ENCODE measurements at regions not wholly inside any gene's neighbourhood (a gene's known extent, or its start where the extent isn't known, plus 50 kb on each side); places are given as distances from the start of the nearest gene placed in this dataset.

GRCh38 chr16:51699686-51700396 lies 548.8 kb upstream of the SALL1 start:
- H3K4me3 ChIP-seq (ENCODE audit: insufficient read depth, low read depth, low read length, poor library complexity, severe bottlenecking), result no peak overlapping the region
- no peak overlapping the region for H3K27ac ChIP-seq (ENCODE audit: insufficient read depth, low read length, poor library complexity, severe bottlenecking)
- no peaks in the 10 kb centered on the region for H3K36me3 ChIP-seq (ENCODE audit: control insufficient read depth, insufficient read depth, low read length)
- H3K27me3 ChIP-seq (replicated peaks; ENCODE audit: control insufficient read depth, insufficient read depth, low read length, poor library complexity, severe bottlenecking), result no peaks in the 10 kb centered on the region
- no peaks in the 10 kb centered on the region for H3K4me1 ChIP-seq (ENCODE audit: control insufficient read depth, insufficient read depth, low read length, poor library complexity, severe bottlenecking)
- no peaks in the 10 kb centered on the region for H3K9me3 ChIP-seq (ENCODE audit: control insufficient read depth, low read length)
- no peak for DNase-seq

DNA sequence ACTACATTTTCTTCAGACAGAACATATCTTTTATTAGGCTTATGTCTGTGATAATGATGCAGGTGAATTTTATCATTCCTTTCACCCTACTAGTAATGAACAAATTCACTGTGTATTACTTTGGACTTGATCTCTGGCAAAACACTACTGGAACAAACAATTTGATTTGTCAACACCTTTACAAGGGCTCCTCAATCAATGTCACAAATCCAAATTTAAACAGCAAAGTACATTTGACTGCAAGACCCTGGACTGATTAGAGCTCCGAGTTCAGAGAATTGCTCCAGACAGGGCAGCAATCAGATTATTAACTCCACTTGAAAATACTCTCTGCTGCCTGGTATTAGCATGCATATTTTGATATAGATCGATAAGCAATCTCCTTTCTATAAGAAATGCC lies 547.6 kb upstream of the SALL1 start:
- Histone ChIP-seq H3K36me3 (ENCODE audit: control insufficient read depth, insufficient read depth, low read length) (no peaks in the 10 kb centered on the region), H3K27me3 (replicated peaks; ENCODE audit: control insufficient read depth, insufficient read depth, low read length, poor library complexity, severe bottlenecking) (no peaks in the 10 kb centered on the region), H3K9me3 (ENCODE audit: control insufficient read depth, low read length) (peaks cover 5% of the 10 kb centered on the region), H3K4me1 (ENCODE audit: control insufficient read depth, insufficient read depth, low read length, poor library complexity, severe bottlenecking) (no peaks in the 10 kb centered on the region), H3K27ac (ENCODE audit: insufficient read depth, low read length, poor library complexity, severe bottlenecking) (no peak overlapping the region), H3K4me3 (ENCODE audit: insufficient read depth, low read depth, low read length, poor library complexity, severe bottlenecking) (no peak overlapping the region)
- no peak for DNase-seq

DNA sequence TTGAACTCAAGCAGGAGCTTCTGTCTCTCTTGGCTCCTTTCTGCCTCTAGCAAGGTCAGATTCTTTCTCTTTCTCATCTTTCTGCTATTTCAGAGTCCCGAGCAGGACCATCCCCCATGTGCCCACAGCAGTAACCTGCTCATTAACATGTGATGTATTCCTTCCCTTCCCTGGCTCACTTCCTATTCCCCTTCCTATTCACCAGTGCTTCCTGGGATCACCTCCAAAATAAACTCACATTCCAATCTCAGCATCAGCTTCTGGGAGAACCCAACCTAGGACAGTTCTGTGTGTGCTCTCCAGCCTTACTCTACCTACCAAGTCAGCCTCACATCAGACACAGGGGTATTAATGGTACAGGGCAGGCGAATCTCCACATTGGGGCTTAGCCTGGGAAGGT lies 546.4 kb upstream of the SALL1 start:
- Histone ChIP-seq H3K27me3 (replicated peaks; ENCODE audit: control insufficient read depth, insufficient read depth, low read length, poor library complexity, severe bottlenecking) (no peaks in the 10 kb centered on the region), H3K4me1 (ENCODE audit: control insufficient read depth, insufficient read depth, low read length, poor library complexity, severe bottlenecking) (no peaks in the 10 kb centered on the region), H3K36me3 (ENCODE audit: control insufficient read depth, insufficient read depth, low read length) (no peaks in the 10 kb centered on the region), H3K27ac (ENCODE audit: insufficient read depth, low read length, poor library complexity, severe bottlenecking) (no peak overlapping the region), H3K4me3 (ENCODE audit: insufficient read depth, low read depth, low read length, poor library complexity, severe bottlenecking) (no peak overlapping the region), H3K9me3 (ENCODE audit: control insufficient read depth, low read length) (peaks cover 5% of the 10 kb centered on the region)
- DNase-seq, result no peak

- H3K4me1 ChIP-seq (ENCODE audit: control insufficient read depth, insufficient read depth, low read length, poor library complexity, severe bottlenecking), result no peaks in the 10 kb centered on the region
- H3K27me3 ChIP-seq (replicated peaks; ENCODE audit: control insufficient read depth, insufficient read depth, low read length, poor library complexity, severe bottlenecking), result no peaks in the 10 kb centered on the region
- H3K27ac ChIP-seq (ENCODE audit: insufficient read depth, low read length, poor library complexity, severe bottlenecking), result no peak overlapping the region
- no peak overlapping the region for H3K4me3 ChIP-seq (ENCODE audit: insufficient read depth, low read depth, low read length, poor library complexity, severe bottlenecking)
- no peaks in the 10 kb centered on the region for H3K36me3 ChIP-seq (ENCODE audit: control insufficient read depth, insufficient read depth, low read length)
- no peak for DNase-seq
- H3K9me3 ChIP-seq (ENCODE audit: control insufficient read depth, low read length), result peaks cover 5% of the 10 kb centered on the region
Measured at GRCh38 chr16:51696376-51696775, 545.3 kb upstream of the SALL1 start.

DNA sequence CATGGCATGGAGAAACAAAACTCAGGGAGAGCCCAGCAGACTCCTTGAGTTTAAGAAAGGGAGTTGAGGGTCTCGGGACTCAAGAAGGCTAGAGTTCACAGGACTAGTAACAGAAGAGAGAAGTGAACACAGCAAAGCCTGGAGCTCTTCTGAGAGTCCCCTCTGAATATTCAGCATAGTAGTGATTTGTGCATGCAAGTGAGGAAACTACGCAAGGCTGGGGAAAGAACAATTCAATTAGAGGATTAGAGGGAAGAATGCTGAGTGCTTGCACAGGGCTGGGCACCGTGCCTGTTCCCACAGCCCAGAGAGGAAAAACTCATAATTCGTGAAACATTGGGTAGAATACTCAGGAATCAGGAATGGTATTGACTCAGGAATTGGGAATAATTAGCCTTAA lies 540.0 kb upstream of the SALL1 start:
- peaks cover 5% of the 10 kb centered on the region for H3K9me3 ChIP-seq (ENCODE audit: control insufficient read depth, low read length)
- H3K27ac ChIP-seq (ENCODE audit: insufficient read depth, low read length, poor library complexity, severe bottlenecking), result no peak overlapping the region
- H3K36me3 ChIP-seq (ENCODE audit: control insufficient read depth, insufficient read depth, low read length), result no peaks in the 10 kb centered on the region
- H3K4me1 ChIP-seq (ENCODE audit: control insufficient read depth, insufficient read depth, low read length, poor library complexity, severe bottlenecking), result no peaks in the 10 kb centered on the region
- DNase-seq, result no peak
- H3K4me3 ChIP-seq (ENCODE audit: insufficient read depth, low read depth, low read length, poor library complexity, severe bottlenecking), result no peak overlapping the region
- no peaks in the 10 kb centered on the region for H3K27me3 ChIP-seq (replicated peaks; ENCODE audit: control insufficient read depth, insufficient read depth, low read length, poor library complexity, severe bottlenecking)

DNA sequence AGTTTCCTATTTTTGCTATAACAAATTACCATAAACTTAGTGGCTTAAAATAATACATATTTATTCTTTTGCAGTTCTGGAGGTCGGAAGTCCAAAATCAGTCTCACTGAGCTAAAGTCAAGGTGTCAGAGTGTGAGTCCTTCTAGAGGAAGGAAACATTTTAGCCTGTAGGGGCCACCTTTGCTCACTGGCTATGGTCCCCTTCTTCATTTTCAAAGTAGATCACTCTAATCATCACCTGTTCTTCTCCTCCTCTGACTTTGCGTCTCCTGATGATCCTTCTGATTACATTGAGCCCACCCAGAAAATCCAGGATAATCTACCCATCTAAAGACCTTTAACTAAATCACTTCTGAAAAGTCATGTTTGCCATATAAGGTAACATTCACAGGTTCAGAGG lies 534.4 kb upstream of the SALL1 start:
- Histone ChIP-seq H3K27ac (ENCODE audit: insufficient read depth, low read length, poor library complexity, severe bottlenecking) (no peak overlapping the region), H3K4me1 (ENCODE audit: control insufficient read depth, insufficient read depth, low read length, poor library complexity, severe bottlenecking) (no peaks in the 10 kb centered on the region)
- no peak for DNase-seq

GRCh38 chr16:51683882-51684281 lies 532.8 kb upstream of the SALL1 start:
- H3K27me3 ChIP-seq (replicated peaks; ENCODE audit: control insufficient read depth, insufficient read depth, low read length, poor library complexity, severe bottlenecking), result no peaks in the 10 kb centered on the region
- no peaks in the 10 kb centered on the region for H3K4me1 ChIP-seq (ENCODE audit: control insufficient read depth, insufficient read depth, low read length, poor library complexity, severe bottlenecking)
- no peak overlapping the region for H3K4me3 ChIP-seq (ENCODE audit: insufficient read depth, low read depth, low read length, poor library complexity, severe bottlenecking)
- no peaks in the 10 kb centered on the region for H3K36me3 ChIP-seq (ENCODE audit: control insufficient read depth, insufficient read depth, low read length)
- H3K9me3 ChIP-seq (ENCODE audit: control insufficient read depth, low read length), result no peaks in the 10 kb centered on the region
- no peak for DNase-seq
- H3K27ac ChIP-seq (ENCODE audit: insufficient read depth, low read length, poor library complexity, severe bottlenecking), result no peak overlapping the region

More for the DNA sequence above, 534.4 kb upstream of the SALL1 start:
- Histone ChIP-seq H3K27me3 (replicated peaks; ENCODE audit: control insufficient read depth, insufficient read depth, low read length, poor library complexity, severe bottlenecking) (no peaks in the 10 kb centered on the region), H3K9me3 (ENCODE audit: control insufficient read depth, low read length) (no peaks in the 10 kb centered on the region), H3K36me3 (ENCODE audit: control insufficient read depth, insufficient read depth, low read length) (no peaks in the 10 kb centered on the region), H3K4me3 (ENCODE audit: insufficient read depth, low read depth, low read length, poor library complexity, severe bottlenecking) (no peak overlapping the region)

GRCh38 chr16:51682905-51683304 lies 531.8 kb upstream of the SALL1 start:
- H3K4me1 ChIP-seq (ENCODE audit: control insufficient read depth, insufficient read depth, low read length, poor library complexity, severe bottlenecking), result no peaks in the 10 kb centered on the region
- no peak for DNase-seq
- no peak overlapping the region for H3K4me3 ChIP-seq (ENCODE audit: insufficient read depth, low read depth, low read length, poor library complexity, severe bottlenecking)
- H3K9me3 ChIP-seq (ENCODE audit: control insufficient read depth, low read length), result no peaks in the 10 kb centered on the region
- no peak overlapping the region for H3K27ac ChIP-seq (ENCODE audit: insufficient read depth, low read length, poor library complexity, severe bottlenecking)
- H3K27me3 ChIP-seq (replicated peaks; ENCODE audit: control insufficient read depth, insufficient read depth, low read length, poor library complexity, severe bottlenecking), result no peaks in the 10 kb centered on the region
- H3K36me3 ChIP-seq (ENCODE audit: control insufficient read depth, insufficient read depth, low read length), result no peaks in the 10 kb centered on the region

DNA sequence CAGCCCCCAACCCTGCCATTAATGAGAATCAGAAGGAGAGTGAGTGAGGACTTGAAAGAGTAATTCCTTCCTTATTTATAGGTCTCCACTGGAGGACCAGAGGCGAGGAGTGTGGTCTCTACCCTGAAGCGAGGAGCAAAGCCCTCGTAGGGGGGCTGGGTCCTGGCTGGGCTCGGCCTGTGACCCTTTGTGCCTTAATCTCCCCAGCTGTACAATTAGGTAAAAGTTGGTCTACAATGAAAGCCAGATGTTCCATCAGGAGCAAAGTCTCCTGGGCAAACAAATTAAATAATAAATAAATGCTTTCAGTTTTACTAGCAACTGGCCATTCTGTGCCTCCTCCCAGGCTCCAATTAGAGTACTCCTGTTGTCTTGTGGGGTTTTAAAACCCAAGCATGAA lies 523.5 kb upstream of the SALL1 start:
- H3K4me1 ChIP-seq (ENCODE audit: control insufficient read depth, insufficient read depth, low read length, poor library complexity, severe bottlenecking), result no peaks in the 10 kb centered on the region
- H3K27ac ChIP-seq (ENCODE audit: insufficient read depth, low read length, poor library complexity, severe bottlenecking), result no peak overlapping the region
- H3K9me3 ChIP-seq (ENCODE audit: control insufficient read depth, low read length), result no peaks in the 10 kb centered on the region
- no peaks in the 10 kb centered on the region for H3K36me3 ChIP-seq (ENCODE audit: control insufficient read depth, insufficient read depth, low read length)
- H3K27me3 ChIP-seq (replicated peaks; ENCODE audit: control insufficient read depth, insufficient read depth, low read length, poor library complexity, severe bottlenecking), result no peaks in the 10 kb centered on the region
- DNase-seq, result no peak
- no peak overlapping the region for H3K4me3 ChIP-seq (ENCODE audit: insufficient read depth, low read depth, low read length, poor library complexity, severe bottlenecking)

DNA sequence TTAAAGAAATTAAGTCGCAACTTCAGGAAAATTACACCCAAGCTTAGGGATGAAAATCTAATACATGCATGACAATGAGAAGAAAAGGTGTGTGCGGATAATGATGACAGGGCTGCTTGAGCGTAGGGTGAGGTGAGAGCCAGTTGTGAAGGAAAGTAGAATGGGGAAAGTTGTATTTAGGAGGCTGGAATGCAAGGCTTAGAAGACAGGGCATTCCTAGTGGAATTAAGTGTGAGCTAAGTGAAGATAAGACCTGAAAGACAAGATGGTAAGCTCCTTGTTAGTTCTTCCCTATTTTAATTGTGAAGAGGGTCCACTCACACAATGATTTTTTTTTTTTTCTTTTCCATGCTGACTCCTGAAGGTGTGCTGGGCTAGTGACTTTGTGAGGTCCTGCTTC lies 519.5 kb upstream of the SALL1 start:
- Histone ChIP-seq H3K4me3 (ENCODE audit: insufficient read depth, low read depth, low read length, poor library complexity, severe bottlenecking) (no peak overlapping the region), H3K4me1 (ENCODE audit: control insufficient read depth, insufficient read depth, low read length, poor library complexity, severe bottlenecking) (no peaks in the 10 kb centered on the region), H3K27me3 (replicated peaks; ENCODE audit: control insufficient read depth, insufficient read depth, low read length, poor library complexity, severe bottlenecking) (no peaks in the 10 kb centered on the region), H3K9me3 (ENCODE audit: control insufficient read depth, low read length) (no peaks in the 10 kb centered on the region), H3K27ac (ENCODE audit: insufficient read depth, low read length, poor library complexity, severe bottlenecking) (no peak overlapping the region), H3K36me3 (ENCODE audit: control insufficient read depth, insufficient read depth, low read length) (no peaks in the 10 kb centered on the region)
- DNase-seq, result no peak

Measured in effector memory CD4-positive, alpha-beta T cell (primary cell).